ENCODE measurements at regions not wholly inside any gene's neighbourhood (a gene's known extent, or its start where the extent isn't known, plus 50 kb on each side); places are given as distances from the start of the nearest gene placed in this dataset.

GRCh38 chr2:118250463-118250862 lies 162.2 kb downstream of the INSIG2 start:
- no peaks in the 10 kb centered on the region for H3K9me3 ChIP-seq (ENCODE audit: control insufficient read depth in 2 of 2, low read length in 2 of 2)
- H3K27ac ChIP-seq (ENCODE audit: insufficient read depth, low read length, poor library complexity, severe bottlenecking), result no peak overlapping the region
- Mint-ChIP-seq H3K4me3 (no peak overlapping the region), H3K9me3 (peaks cover 0 to 4% (median 0%) of the 10 kb centered on the region in 7 donors), H3K4me1 (no peaks in the 10 kb centered on the region), H3K27ac (no peak overlapping the region), H3K27me3 (peaks cover 15% of the 10 kb centered on the region), H3K36me3 (no peaks in the 10 kb centered on the region)
- no peak for ATAC-seq (ENCODE audit: low read depth in 2 of 2)
- DNase-seq, result no peak
- H3K4me3 ChIP-seq (ENCODE audit: low read depth, low read length), result no peak overlapping the region
- no peaks in the 10 kb centered on the region for H3K4me1 ChIP-seq (ENCODE audit: control insufficient read depth, insufficient read depth, low read length, poor library complexity, severe bottlenecking)
- peaks cover 3% of the 10 kb centered on the region for H3K27me3 ChIP-seq (ENCODE audit: control insufficient read depth, insufficient read depth, low read length)
- H3K36me3 ChIP-seq (ENCODE audit: control insufficient read depth, insufficient read depth, low read length), result no peaks in the 10 kb centered on the region

GRCh38 chr2:118250001-118250400 lies 161.7 kb downstream of the INSIG2 start:
- no peak overlapping the region for H3K27ac Mint-ChIP-seq
- H3K36me3 Mint-ChIP-seq, result no peaks in the 10 kb centered on the region
- Histone ChIP-seq H3K4me1 (ENCODE audit: control insufficient read depth, insufficient read depth, low read length, poor library complexity, severe bottlenecking) (no peaks in the 10 kb centered on the region), H3K4me3 (ENCODE audit: low read depth, low read length) (no peak overlapping the region), H3K27me3 (ENCODE audit: control insufficient read depth, insufficient read depth, low read length) (peaks cover 3% of the 10 kb centered on the region), H3K9me3 (ENCODE audit: control insufficient read depth in 2 of 2, low read length in 2 of 2) (no peaks in the 10 kb centered on the region), H3K27ac (ENCODE audit: insufficient read depth, low read length, poor library complexity, severe bottlenecking) (no peak overlapping the region), H3K36me3 (ENCODE audit: control insufficient read depth, insufficient read depth, low read length) (no peaks in the 10 kb centered on the region)
- no peak overlapping the region for H3K4me3 Mint-ChIP-seq
- H3K27me3 Mint-ChIP-seq, result peaks cover 11% of the 10 kb centered on the region
- peaks cover 0 to 4% (median 0%) of the 10 kb centered on the region in 7 donors for H3K9me3 Mint-ChIP-seq
- no peak for DNase-seq
- no peak for ATAC-seq (ENCODE audit: low read depth in 2 of 2)
- H3K4me1 Mint-ChIP-seq, result no peaks in the 10 kb centered on the region

- H3K36me3 ChIP-seq (ENCODE audit: control insufficient read depth, insufficient read depth, low read length), result no peaks in the 10 kb centered on the region
- H3K9me3 ChIP-seq (ENCODE audit: control insufficient read depth in 2 of 2, low read length in 2 of 2), result no peaks in the 10 kb centered on the region
- H3K27me3 Mint-ChIP-seq, result peaks cover 9% of the 10 kb centered on the region
- H3K9me3 Mint-ChIP-seq, result peaks cover 0 to 4% (median 0%) of the 10 kb centered on the region in 7 donors
- peaks cover 3% of the 10 kb centered on the region for H3K27me3 ChIP-seq (ENCODE audit: control insufficient read depth, insufficient read depth, low read length)
- no peak overlapping the region for H3K4me3 Mint-ChIP-seq
- no peaks in the 10 kb centered on the region for H3K4me1 ChIP-seq (ENCODE audit: control insufficient read depth, insufficient read depth, low read length, poor library complexity, severe bottlenecking)
- H3K36me3 Mint-ChIP-seq, result no peaks in the 10 kb centered on the region
- H3K4me1 Mint-ChIP-seq, result no peaks in the 10 kb centered on the region
- DNase-seq (no peak), ATAC-seq (ENCODE audit: low read depth in 2 of 2) (no peak)
- H3K27ac ChIP-seq (ENCODE audit: insufficient read depth, low read length, poor library complexity, severe bottlenecking), result no peak overlapping the region
- H3K27ac Mint-ChIP-seq, result no peak overlapping the region
- H3K4me3 ChIP-seq (ENCODE audit: low read depth, low read length), result no peak overlapping the region
These were observed 161.3 kb downstream of the INSIG2 start for GRCh38 chr2:118249531-118249930.

- Mint-ChIP-seq H3K36me3 (no peaks in the 10 kb centered on the region), H3K27ac (no peak overlapping the region), H3K9me3 (peaks cover 0 to 4% (median 0%) of the 10 kb centered on the region in 7 donors), H3K27me3 (peaks cover 8% of the 10 kb centered on the region), H3K4me1 (no peaks in the 10 kb centered on the region), H3K4me3 (no peak overlapping the region)
- H3K4me1 ChIP-seq (ENCODE audit: control insufficient read depth, insufficient read depth, low read length, poor library complexity, severe bottlenecking), result no peaks in the 10 kb centered on the region
- peaks cover 3% of the 10 kb centered on the region for H3K27me3 ChIP-seq (ENCODE audit: control insufficient read depth, insufficient read depth, low read length)
- no peak overlapping the region for H3K4me3 ChIP-seq (ENCODE audit: low read depth, low read length)
- no peaks in the 10 kb centered on the region for H3K36me3 ChIP-seq (ENCODE audit: control insufficient read depth, insufficient read depth, low read length)
- no peak overlapping the region for H3K27ac ChIP-seq (ENCODE audit: insufficient read depth, low read length, poor library complexity, severe bottlenecking)
- DNase-seq, result no peak
- H3K9me3 ChIP-seq (ENCODE audit: control insufficient read depth in 2 of 2, low read length in 2 of 2), result no peaks in the 10 kb centered on the region
- no peak for ATAC-seq (ENCODE audit: low read depth in 2 of 2)
These were observed 158.5 kb downstream of the INSIG2 start for GRCh38 chr2:118246726-118247125.

GRCh38 chr2:118246079-118246478 lies 157.8 kb downstream of the INSIG2 start:
- Mint-ChIP-seq H3K27ac (no peak overlapping the region), H3K4me1 (no peaks in the 10 kb centered on the region), H3K27me3 (peaks cover 4% of the 10 kb centered on the region), H3K36me3 (no peaks in the 10 kb centered on the region), H3K9me3 (peaks cover 0 to 2% (median 0%) of the 10 kb centered on the region in 7 donors), H3K4me3 (no peak overlapping the region)
- ATAC-seq (ENCODE audit: low read depth in 2 of 2) (no peak), DNase-seq (no peak)
- Histone ChIP-seq H3K4me1 (ENCODE audit: control insufficient read depth, insufficient read depth, low read length, poor library complexity, severe bottlenecking) (no peaks in the 10 kb centered on the region), H3K9me3 (ENCODE audit: control insufficient read depth in 2 of 2, low read length in 2 of 2) (no peaks in the 10 kb centered on the region), H3K4me3 (ENCODE audit: low read depth, low read length) (no peak overlapping the region), H3K27me3 (ENCODE audit: control insufficient read depth, insufficient read depth, low read length) (no peaks in the 10 kb centered on the region), H3K36me3 (ENCODE audit: control insufficient read depth, insufficient read depth, low read length) (no peaks in the 10 kb centered on the region), H3K27ac (ENCODE audit: insufficient read depth, low read length, poor library complexity, severe bottlenecking) (no peak overlapping the region)

GRCh38 chr2:118244686-118245085 lies 156.4 kb downstream of the INSIG2 start:
- Mint-ChIP-seq H3K9me3 (peaks cover 0 to 2% (median 0%) of the 10 kb centered on the region in 7 donors), H3K27me3 (peaks cover 9% of the 10 kb centered on the region), H3K4me1 (no peaks in the 10 kb centered on the region), H3K36me3 (no peaks in the 10 kb centered on the region), H3K27ac (no peak overlapping the region), H3K4me3 (no peak overlapping the region)
- Histone ChIP-seq H3K27me3 (ENCODE audit: control insufficient read depth, insufficient read depth, low read length) (no peaks in the 10 kb centered on the region), H3K4me1 (ENCODE audit: control insufficient read depth, insufficient read depth, low read length, poor library complexity, severe bottlenecking) (no peaks in the 10 kb centered on the region), H3K9me3 (ENCODE audit: control insufficient read depth in 2 of 2, low read length in 2 of 2) (no peaks in the 10 kb centered on the region), H3K4me3 (ENCODE audit: low read depth, low read length) (no peak overlapping the region), H3K27ac (ENCODE audit: insufficient read depth, low read length, poor library complexity, severe bottlenecking) (no peak overlapping the region), H3K36me3 (ENCODE audit: control insufficient read depth, insufficient read depth, low read length) (no peaks in the 10 kb centered on the region)
- DNase-seq (no peak), ATAC-seq (ENCODE audit: low read depth in 2 of 2) (no peak)

GRCh38 chr2:118243031-118243430 lies 154.8 kb downstream of the INSIG2 start:
- no peak overlapping the region for H3K27ac ChIP-seq (ENCODE audit: insufficient read depth, low read length, poor library complexity, severe bottlenecking)
- Mint-ChIP-seq H3K27ac (no peak overlapping the region), H3K4me3 (no peak overlapping the region), H3K4me1 (no peaks in the 10 kb centered on the region), H3K36me3 (no peaks in the 10 kb centered on the region), H3K9me3 (peaks cover 0 to 7% (median 0%) of the 10 kb centered on the region in 7 donors), H3K27me3 (peaks cover 13% of the 10 kb centered on the region)
- H3K36me3 ChIP-seq (ENCODE audit: control insufficient read depth, insufficient read depth, low read length), result no peaks in the 10 kb centered on the region
- peaks cover 0 to 8% of the 10 kb centered on the region in 2 experiments for H3K9me3 ChIP-seq (ENCODE audit: control insufficient read depth in 2 of 2, low read length in 2 of 2)
- DNase-seq (no peak), ATAC-seq (ENCODE audit: low read depth in 2 of 2) (no peak)
- no peaks in the 10 kb centered on the region for H3K27me3 ChIP-seq (ENCODE audit: control insufficient read depth, insufficient read depth, low read length)
- H3K4me3 ChIP-seq (ENCODE audit: low read depth, low read length), result no peak overlapping the region
- no peaks in the 10 kb centered on the region for H3K4me1 ChIP-seq (ENCODE audit: control insufficient read depth, insufficient read depth, low read length, poor library complexity, severe bottlenecking)

GRCh38 chr2:118242216-118242615 lies 153.9 kb downstream of the INSIG2 start:
- Histone ChIP-seq H3K36me3 (ENCODE audit: control insufficient read depth, insufficient read depth, low read length) (no peaks in the 10 kb centered on the region), H3K9me3 (ENCODE audit: control insufficient read depth in 2 of 2, low read length in 2 of 2) (peaks cover 0 to 8% of the 10 kb centered on the region in 2 experiments), H3K4me3 (ENCODE audit: low read depth, low read length) (no peak overlapping the region), H3K27me3 (ENCODE audit: control insufficient read depth, insufficient read depth, low read length) (no peaks in the 10 kb centered on the region), H3K4me1 (ENCODE audit: control insufficient read depth, insufficient read depth, low read length, poor library complexity, severe bottlenecking) (no peaks in the 10 kb centered on the region), H3K27ac (ENCODE audit: insufficient read depth, low read length, poor library complexity, severe bottlenecking) (no peak overlapping the region)
- no peak overlapping the region for H3K27ac Mint-ChIP-seq
- peaks cover 13% of the 10 kb centered on the region for H3K27me3 Mint-ChIP-seq
- no peaks in the 10 kb centered on the region for H3K36me3 Mint-ChIP-seq
- no peaks in the 10 kb centered on the region for H3K4me1 Mint-ChIP-seq
- no peak overlapping the region for H3K4me3 Mint-ChIP-seq
- peaks cover 0 to 9% (median under 1%) of the 10 kb centered on the region in 7 donors for H3K9me3 Mint-ChIP-seq
- ATAC-seq (ENCODE audit: low read depth in 2 of 2), result no peak
- DNase-seq, result no peak
